ENCODE measurements at regions not wholly inside any gene's neighbourhood (a gene's known extent, or its start where the extent isn't known, plus 50 kb on each side); places are given as distances from the start of the nearest gene placed in this dataset.

GRCh38 chr10:121217331-121217730 lies 366.2 kb downstream of the WDR11 start:
- in situ Hi-C loops (cut with HindIII; ENCODE audit: low sequenced_read_pairs) = no loop called here

DNA sequence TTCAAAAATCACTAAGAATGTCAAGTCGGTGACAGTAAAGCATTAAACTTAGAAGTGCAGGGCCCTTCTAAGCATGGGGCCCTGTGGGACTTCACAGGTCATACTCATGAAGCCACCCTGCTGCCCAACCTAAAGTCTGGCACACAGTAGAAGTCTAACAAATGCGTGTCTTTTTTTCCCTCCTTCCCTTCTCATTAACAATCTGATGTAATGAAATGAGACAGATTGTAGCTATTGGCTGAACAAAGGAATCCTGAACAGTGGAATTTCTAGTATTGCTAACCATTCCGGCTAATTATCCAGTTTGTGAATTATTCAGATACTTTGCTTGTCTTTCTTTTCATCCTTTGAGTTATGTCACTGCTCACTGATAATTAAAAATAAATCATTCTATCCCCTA lies 369.9 kb downstream of the WDR11 start:
- in situ Hi-C loops (cut with HindIII; ENCODE audit: low sequenced_read_pairs) = no loop called here

- in situ Hi-C loops (cut with HindIII; ENCODE audit: low sequenced_read_pairs) = no loop called here
Measured at GRCh38 chr10:121221991-121222390, 370.8 kb downstream of the WDR11 start.

GRCh38 chr10:121222842-121223241 lies 371.7 kb downstream of the WDR11 start:
- in situ Hi-C loops (cut with HindIII; ENCODE audit: low sequenced_read_pairs) = no loop called here

DNA sequence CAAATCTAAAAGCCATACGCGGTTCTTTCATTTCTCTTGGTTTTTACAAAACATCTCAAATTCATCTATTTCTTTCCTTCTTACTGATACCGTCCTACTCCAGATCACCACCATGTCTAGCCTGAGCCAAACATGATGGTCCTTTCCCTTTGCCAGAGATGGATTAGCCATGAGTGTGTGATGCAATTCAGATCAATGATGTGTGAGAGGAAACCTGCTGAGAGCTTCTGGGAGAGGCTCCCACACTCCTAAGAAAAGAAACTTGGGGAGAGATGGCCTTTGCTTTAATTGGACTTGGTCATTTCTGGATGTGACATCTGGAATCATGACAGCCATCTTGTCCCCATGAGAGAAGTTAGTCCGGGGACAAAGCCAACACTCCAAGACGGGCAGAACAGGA lies 367.2 kb downstream of the FGFR2 start:
- in situ Hi-C loops (cut with HindIII; ENCODE audit: low sequenced_read_pairs) = no loop called here

- in situ Hi-C loops (cut with HindIII; ENCODE audit: low sequenced_read_pairs) = no loop called here
Measured at GRCh38 chr10:121232494-121232893, 365.8 kb downstream of the FGFR2 start.

DNA sequence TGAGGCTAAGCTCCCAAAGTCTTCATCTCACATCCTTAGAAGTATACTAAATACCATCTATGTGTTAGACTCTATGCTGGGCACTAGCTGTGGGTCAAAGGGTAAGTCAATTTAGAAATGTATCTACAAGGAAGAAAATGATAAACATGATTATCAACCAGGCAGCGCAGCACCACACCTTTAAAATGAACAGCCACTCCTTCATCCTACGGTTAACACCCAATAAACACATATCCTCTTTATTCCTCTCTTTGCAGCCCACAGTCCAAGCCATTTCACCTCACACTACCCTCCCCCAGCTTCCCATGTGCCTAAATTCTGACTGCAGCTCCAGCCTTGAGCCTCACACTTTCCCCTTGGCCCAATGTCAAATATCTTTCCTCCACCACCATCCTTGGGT lies 362.6 kb downstream of the FGFR2 start:
- in situ Hi-C loops (cut with HindIII; ENCODE audit: low sequenced_read_pairs) = no loop called here

DNA sequence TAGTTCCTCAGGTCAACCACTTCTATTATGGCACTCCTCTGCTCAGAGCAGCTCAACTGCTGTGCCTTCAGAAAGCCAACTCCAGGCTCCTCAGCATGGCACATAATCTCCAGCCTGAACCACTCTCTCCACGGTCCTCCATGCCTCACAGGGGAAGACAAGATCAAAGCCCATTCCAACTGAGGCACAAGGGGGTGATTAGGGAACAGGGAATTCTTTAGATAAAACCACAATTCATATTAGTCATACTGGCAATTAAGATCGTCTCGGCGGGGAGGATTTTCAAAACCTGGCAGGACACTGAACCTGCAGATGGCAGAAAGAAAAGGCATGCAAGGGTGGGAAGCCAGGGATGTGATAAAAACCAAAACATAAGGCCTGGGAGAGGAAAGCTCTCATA lies 361.6 kb downstream of the FGFR2 start:
- in situ Hi-C loops (cut with HindIII; ENCODE audit: low sequenced_read_pairs) = no loop called here

DNA sequence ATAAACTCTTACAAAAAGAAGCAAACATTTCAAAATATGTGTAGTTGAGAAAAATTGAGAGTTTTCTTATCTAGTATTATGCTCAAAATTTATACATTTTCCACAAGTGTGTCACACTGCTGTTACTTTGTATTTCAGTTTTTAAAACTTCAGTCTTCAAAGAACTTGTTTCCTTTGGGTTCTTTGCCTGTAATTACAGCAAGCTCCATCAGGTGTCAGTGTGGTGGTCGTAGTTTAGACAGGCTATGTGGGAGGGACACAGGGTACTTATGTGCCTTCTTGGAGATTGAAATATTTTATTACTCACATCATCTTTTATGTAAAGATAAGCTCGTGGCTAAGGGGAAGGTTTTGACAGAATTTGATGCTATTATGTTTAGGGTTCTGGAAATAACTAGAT lies 360.5 kb downstream of the FGFR2 start:
- in situ Hi-C loops (cut with HindIII; ENCODE audit: low sequenced_read_pairs) = no loop called here

DNA sequence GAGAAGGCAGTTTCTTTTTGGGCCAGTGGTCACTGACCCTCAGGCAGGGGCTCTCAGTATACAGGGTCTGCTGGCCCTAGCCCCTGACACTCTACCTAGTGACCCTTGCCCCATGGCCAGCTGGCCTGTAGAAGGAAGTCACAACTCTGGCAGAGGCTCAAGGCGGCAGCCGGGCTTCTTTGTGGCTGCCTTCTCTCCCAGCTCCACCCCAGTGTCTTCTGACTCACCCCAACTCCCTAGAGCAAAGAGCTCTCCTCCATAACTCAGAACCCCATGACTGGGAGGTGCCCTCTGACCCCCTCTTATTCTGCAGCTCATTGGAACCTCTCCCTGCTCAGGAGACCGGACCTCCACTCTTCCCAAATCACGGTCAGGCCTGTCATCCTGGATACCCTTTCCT lies 358.2 kb downstream of the FGFR2 start:
- in situ Hi-C loops (cut with HindIII; ENCODE audit: low sequenced_read_pairs) = no loop called here

DNA sequence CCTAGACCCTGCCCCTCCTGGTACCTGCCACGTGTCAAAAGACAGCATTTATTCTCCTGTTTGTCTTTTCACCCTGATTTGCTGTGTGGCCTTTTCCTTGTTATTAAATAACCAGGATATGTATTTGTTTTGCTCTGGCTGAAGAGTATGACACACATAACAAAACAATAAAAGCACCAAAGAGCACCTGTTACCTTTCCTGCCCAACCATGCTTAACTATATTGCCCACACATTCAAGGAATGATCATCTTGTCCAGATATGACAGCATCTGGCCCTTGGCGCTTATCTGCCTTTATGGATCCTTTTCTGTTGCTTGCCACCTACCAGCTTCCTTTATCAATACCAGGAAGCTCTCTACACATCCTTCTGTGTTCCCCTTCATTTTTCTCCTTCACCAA lies 357.7 kb downstream of the FGFR2 start:
- in situ Hi-C loops (cut with HindIII; ENCODE audit: low sequenced_read_pairs) = no loop called here

DNA sequence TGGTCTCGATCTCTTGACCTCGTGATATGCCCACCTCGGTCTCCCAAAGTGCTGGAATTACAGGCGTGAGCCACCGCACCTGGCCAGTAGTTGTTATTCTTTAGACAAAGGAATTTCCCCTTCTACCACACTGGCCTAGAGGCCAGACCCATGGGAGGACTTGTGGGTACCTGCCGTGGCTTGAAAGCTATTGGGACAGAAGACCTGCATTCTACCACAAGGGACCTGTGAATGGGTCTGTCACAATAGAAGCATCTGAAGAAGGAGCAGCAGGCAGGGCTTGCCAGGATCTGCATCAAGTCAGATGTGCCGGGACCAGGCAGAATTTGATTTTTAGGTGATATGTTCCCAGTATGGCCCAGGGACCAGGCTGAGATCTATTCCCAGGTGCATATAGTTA lies 356.9 kb downstream of the FGFR2 start:
- in situ Hi-C loops (cut with HindIII; ENCODE audit: low sequenced_read_pairs) = no loop called here

GRCh38 chr10:121242741-121243608 lies 355.3 kb downstream of the FGFR2 start:
- in situ Hi-C loops (cut with HindIII; ENCODE audit: low sequenced_read_pairs) = no loop called here

GRCh38 chr10:121243609-121244241 lies 354.5 kb downstream of the FGFR2 start:
- in situ Hi-C loops (cut with HindIII; ENCODE audit: low sequenced_read_pairs) = no loop called here

GRCh38 chr10:121244818-121245217 lies 353.4 kb downstream of the FGFR2 start:
- in situ Hi-C loops (cut with HindIII; ENCODE audit: low sequenced_read_pairs) = loop anchor here (5.0 kb wide), 1 partner anchor 52 kb away; no protein-coding TSS in a partner anchor

GRCh38 chr10:121245754-121246153 lies 352.5 kb downstream of the FGFR2 start:
- in situ Hi-C loops (cut with HindIII; ENCODE audit: low sequenced_read_pairs) = loop anchor here (5.0 kb wide), 1 partner anchor 52 kb away; no protein-coding TSS in a partner anchor

DNA sequence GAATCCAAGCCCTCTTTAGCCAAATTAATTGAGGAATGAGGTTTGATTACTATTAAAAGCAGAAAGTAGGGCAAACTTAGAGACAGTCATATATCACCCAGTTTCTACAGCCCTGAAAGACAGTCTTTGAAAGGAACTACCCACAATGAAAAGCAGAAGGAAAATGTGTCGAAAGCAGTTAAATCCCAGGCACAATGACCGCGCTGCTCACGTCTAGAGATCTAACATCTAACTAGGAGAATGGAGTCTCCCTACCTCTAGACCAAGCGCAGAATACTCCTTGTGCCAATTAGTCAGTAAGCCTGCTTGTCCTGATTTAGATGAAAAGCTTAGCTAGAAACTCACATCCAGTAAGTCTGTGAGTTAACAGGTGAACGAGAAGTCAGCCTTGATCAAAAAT lies 350.0 kb downstream of the FGFR2 start:
- in situ Hi-C loops (cut with HindIII; ENCODE audit: low sequenced_read_pairs) = loop anchor here (5.0 kb wide), 1 partner anchor 49 kb away; no protein-coding TSS in a partner anchor

DNA sequence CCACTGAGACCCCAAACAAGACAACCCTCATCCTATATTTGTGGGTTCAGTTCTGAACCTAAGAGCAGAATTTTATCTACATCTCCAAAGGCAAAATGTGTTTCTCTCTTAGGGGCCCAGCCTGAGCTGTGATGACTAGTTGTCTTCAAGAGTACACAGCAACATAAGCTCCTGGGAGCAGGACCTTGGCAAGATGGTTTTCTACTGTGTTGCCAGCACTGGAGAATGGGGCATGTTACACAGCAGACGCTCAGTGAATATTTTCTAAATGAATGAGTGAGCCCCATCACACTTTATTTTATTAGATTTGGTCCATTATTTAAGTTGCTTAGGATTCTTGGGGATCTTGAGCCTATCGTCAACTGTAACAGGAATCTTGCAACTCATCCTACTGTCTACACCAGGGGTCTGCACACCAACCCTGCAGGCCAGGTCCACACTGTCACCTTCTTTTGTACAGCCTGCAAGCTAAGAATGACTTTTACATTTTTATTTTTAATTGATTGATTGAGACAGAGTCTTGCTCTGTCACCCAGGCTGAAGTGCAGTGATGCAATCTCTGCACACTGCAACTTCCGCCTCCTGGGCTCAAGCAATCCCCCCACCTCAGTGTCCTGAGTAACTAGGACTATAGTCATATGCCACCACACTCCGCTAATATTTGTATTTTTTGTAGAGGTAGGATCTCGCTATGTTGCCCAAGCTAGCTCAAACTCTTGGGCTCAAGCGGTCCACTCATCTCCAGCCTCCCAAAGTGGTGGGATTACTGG lies 347.1 kb downstream of the FGFR2 start:
- in situ Hi-C loops (cut with HindIII; ENCODE audit: low sequenced_read_pairs) = no loop called here

- in situ Hi-C loops (cut with HindIII; ENCODE audit: low sequenced_read_pairs) = no loop called here
Measured at GRCh38 chr10:121252756-121253155, 345.5 kb downstream of the FGFR2 start.

DNA sequence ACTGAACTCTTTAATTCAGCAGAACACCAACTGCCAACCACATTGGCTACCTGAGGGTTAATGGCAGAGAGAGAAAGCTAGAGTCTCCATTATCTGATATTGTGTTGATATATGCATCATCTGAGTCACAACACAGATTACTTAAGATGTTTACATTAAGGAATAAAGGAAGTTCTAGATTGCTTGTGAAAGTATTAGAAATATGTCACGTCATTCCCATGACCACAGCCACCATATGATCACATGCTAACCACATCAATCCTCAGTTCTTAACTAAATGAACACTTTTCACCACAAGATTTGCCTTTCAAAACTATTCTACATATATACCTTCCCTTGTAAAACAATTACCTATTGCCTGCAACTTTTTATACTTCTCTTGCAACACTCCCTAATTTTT lies 337.9 kb downstream of the FGFR2 start:
- in situ Hi-C loops (cut with HindIII; ENCODE audit: low sequenced_read_pairs) = no loop called here

GRCh38 chr10:121261665-121262064 lies 336.6 kb downstream of the FGFR2 start:
- in situ Hi-C loops (cut with HindIII; ENCODE audit: low sequenced_read_pairs) = no loop called here

Measured in endothelial cell of hepatic sinusoid (primary cell).